Medulla oblongata (tissue), 1 donor: ENCODE measurements at regions not wholly inside any gene's neighbourhood (a gene's known extent, or its start where the extent isn't known, plus 50 kb on each side); places are given as distances from the start of the nearest gene placed in this dataset.
"Not testable (repeated sequence)": the region's sequence is repeated elsewhere in the genome, so short reads cannot be mapped to it uniquely, and the experiment has no call there.

Experiments used
- DNase-seq: peaks from one replicate; pipeline ENCODE4 v3.0.0-alpha.2; 2015; ENCODE audit errors: extremely low spot score

GRCh38 chr9:10835791-10836463 is 223.1 kb upstream of the PTPRD start:
- DNase-seq: no peak

GRCh38 chr9:10843151-10843550 is 230.3 kb upstream of the PTPRD start:
- DNase-seq: no peak

GRCh38 chr9:10855847-10856246 is 243.0 kb upstream of the PTPRD start:
- DNase-seq: peak; percentile 19

- no peak for DNase-seq
Measured at GRCh38 chr9:10858817-10859216, 246.0 kb upstream of the PTPRD start.

- no peak for DNase-seq
Measured at GRCh38 chr9:10863476-10863875, 250.7 kb upstream of the PTPRD start.

- no peak for DNase-seq
Measured at GRCh38 chr9:10867194-10867593, 254.4 kb upstream of the PTPRD start.

GRCh38 chr9:10869687-10870086 is 256.9 kb upstream of the PTPRD start:
- DNase-seq: no peak

- no peak for DNase-seq
Measured at GRCh38 chr9:10873999-10874398, 261.2 kb upstream of the PTPRD start.

GRCh38 chr9:10875752-10876151 is 262.9 kb upstream of the PTPRD start:
- DNase-seq: no peak

- DNase-seq: no peak
Measured at GRCh38 chr9:10876333-10876732, 263.5 kb upstream of the PTPRD start.

- DNase-seq: not testable (repeated sequence)
Measured at GRCh38 chr9:10890266-10890665, 277.5 kb upstream of the PTPRD start.

- no peak for DNase-seq
Measured at GRCh38 chr9:10899509-10899908, 286.7 kb upstream of the PTPRD start.

GRCh38 chr9:10903969-10904368 is 291.2 kb upstream of the PTPRD start:
- DNase-seq: no peak

GRCh38 chr9:10910779-10911178 is 298.0 kb upstream of the PTPRD start:
- no peak for DNase-seq

GRCh38 chr9:10911373-10911772 is 298.6 kb upstream of the PTPRD start:
- DNase-seq: no peak

GRCh38 chr9:10917001-10917400 is 304.2 kb upstream of the PTPRD start:
- no peak for DNase-seq

- no peak for DNase-seq
Measured at GRCh38 chr9:10921671-10922070, 308.9 kb upstream of the PTPRD start.

GRCh38 chr9:10925896-10926295 is 313.1 kb upstream of the PTPRD start:
- DNase-seq: no peak

GRCh38 chr9:10928372-10928771 is 315.6 kb upstream of the PTPRD start:
- DNase-seq: no peak

- DNase-seq: no peak
Measured at GRCh38 chr9:10930081-10930480, 317.3 kb upstream of the PTPRD start.

GRCh38 chr9:10946676-10947410 is 334.0 kb upstream of the PTPRD start:
- DNase-seq: no peak

- DNase-seq: no peak
Measured at GRCh38 chr9:10957878-10958277, 345.1 kb upstream of the PTPRD start.

GRCh38 chr9:10961883-10962282 is 349.1 kb upstream of the PTPRD start:
- no peak for DNase-seq

- DNase-seq: no peak
Measured at GRCh38 chr9:10983251-10983650, 370.4 kb upstream of the PTPRD start.
